ENCODE measurements at regions not wholly inside any gene's neighbourhood (a gene's known extent, or its start where the extent isn't known, plus 50 kb on each side); places are given as distances from the start of the nearest gene placed in this dataset.
"Not testable (repeated sequence)": the region's sequence is repeated elsewhere in the genome, so short reads cannot be mapped to it uniquely, and the experiment has no call there.

GRCh38 chr14:106021832-106022231, 495.4 kb downstream of the TMEM121 start:
- no peak for TF ChIP-seq CTCF (IDR thresholded peaks at IDR 0.05; ENCODE audit: low read depth, low read length)
- no peak for DNase-seq (ENCODE audit: extremely low read depth, low read depth)

GRCh38 chr14:106022648-106023047, 496.3 kb downstream of the TMEM121 start:
- DNase-seq (ENCODE audit: extremely low read depth, low read depth): not testable (repeated sequence)

- no peak for TF ChIP-seq CTCF (IDR thresholded peaks at IDR 0.05; ENCODE audit: low read depth, low read length)
- DNase-seq (ENCODE audit: extremely low read depth, low read depth): no peak
These were observed 497.0 kb downstream of the TMEM121 start for GRCh38 chr14:106023411-106023810.

GRCh38 chr14:106024983-106025604, 498.7 kb downstream of the TMEM121 start:
- no peak for DNase-seq (ENCODE audit: extremely low read depth, low read depth)
- no peak for TF ChIP-seq CTCF (IDR thresholded peaks at IDR 0.05; ENCODE audit: low read depth, low read length)

- no peak for TF ChIP-seq CTCF (IDR thresholded peaks at IDR 0.05; ENCODE audit: low read depth, low read length)
- DNase-seq (ENCODE audit: extremely low read depth, low read depth): no peak
These were observed 499.6 kb downstream of the TMEM121 start for GRCh38 chr14:106026026-106026425.

GRCh38 chr14:106027759-106028158, 501.4 kb downstream of the TMEM121 start:
- not testable (repeated sequence) for DNase-seq (ENCODE audit: extremely low read depth, low read depth)

GRCh38 chr14:106029959-106030358, 503.6 kb downstream of the TMEM121 start:
- DNase-seq (ENCODE audit: extremely low read depth, low read depth): no peak
- no peak for TF ChIP-seq CTCF (IDR thresholded peaks at IDR 0.05; ENCODE audit: low read depth, low read length)

GRCh38 chr14:106037380-106037779, 511.0 kb downstream of the TMEM121 start:
- TF ChIP-seq CTCF (IDR thresholded peaks at IDR 0.05; ENCODE audit: low read depth, low read length): no peak
- DNase-seq (ENCODE audit: extremely low read depth, low read depth): no peak
